ENCODE measurements at regions not wholly inside any gene's neighbourhood (a gene's known extent, or its start where the extent isn't known, plus 50 kb on each side); places are given as distances from the start of the nearest gene placed in this dataset.
"Not testable (repeated sequence)": the region's sequence is repeated elsewhere in the genome, so short reads cannot be mapped to it uniquely, and the experiment has no call there.

GRCh38 chrX:1851527-1851926 is 236.7 kb downstream of the ASMT start:
- DNase-seq: no peak
- ATAC-seq (ENCODE audit: low FRiP score in 2 of 2): no peak
- Histone ChIP-seq H3K27me3 (no peaks in the 10 kb centered on the region), H3K36me3 (no peaks in the 10 kb centered on the region), H3K4me3 (no peak overlapping the region), H3K27ac (no peak overlapping the region), H3K9me3 (no peaks in the 10 kb centered on the region), H3K4me1 (no peaks in the 10 kb centered on the region)
- TF ChIP-seq EP300 (IDR thresholded peaks at IDR 0.05): no peak
- TF ChIP-seq CTCF (IDR thresholded peaks at IDR 0.05): no peak
- no peak for TF ChIP-seq POLR2AphosphoS5 (IDR thresholded peaks at IDR 0.05)
- TF ChIP-seq POLR2A (IDR thresholded peaks at IDR 0.05): no peak
- 75 to 88% methylated on average over 6 of the region's 6 CpGs for WGBS, 2 donors

GRCh38 chrX:1852082-1852481 is 237.2 kb downstream of the ASMT start:
- Histone ChIP-seq H3K27me3 (no peaks in the 10 kb centered on the region), H3K27ac (no peak overlapping the region), H3K36me3 (no peaks in the 10 kb centered on the region), H3K9me3 (no peaks in the 10 kb centered on the region), H3K4me1 (no peaks in the 10 kb centered on the region), H3K4me3 (no peak overlapping the region)
- TF ChIP-seq EP300 (IDR thresholded peaks at IDR 0.05) (no peak), POLR2AphosphoS5 (IDR thresholded peaks at IDR 0.05) (no peak), CTCF (IDR thresholded peaks at IDR 0.05) (no peak), POLR2A (IDR thresholded peaks at IDR 0.05) (no peak)
- ATAC-seq (ENCODE audit: low FRiP score in 2 of 2): no peak
- 84 to 88% methylated on average over 8 to 9 of the region's 9 CpGs for WGBS, 2 donors
- DNase-seq: no peak

GRCh38 chrX:1853447-1853846 is 238.6 kb downstream of the ASMT start:
- Histone ChIP-seq H3K27ac (no peak overlapping the region), H3K4me1 (no peaks in the 10 kb centered on the region), H3K4me3 (no peak overlapping the region), H3K27me3 (no peaks in the 10 kb centered on the region), H3K36me3 (no peaks in the 10 kb centered on the region), H3K9me3 (no peaks in the 10 kb centered on the region)
- TF ChIP-seq CTCF (IDR thresholded peaks at IDR 0.05) (no peak), POLR2AphosphoS5 (IDR thresholded peaks at IDR 0.05) (no peak), POLR2A (IDR thresholded peaks at IDR 0.05) (no peak), EP300 (IDR thresholded peaks at IDR 0.05) (no peak)
- 59 to 63% methylated on average over 3 of the region's 3 CpGs for WGBS, 2 donors
- no peak for DNase-seq
- ATAC-seq (ENCODE audit: low FRiP score in 2 of 2): no peak

- 88 to 93% methylated on average over 3 of the region's 3 CpGs for WGBS, 2 donors
- H3K27ac ChIP-seq: no peak overlapping the region
- no peaks in the 10 kb centered on the region for H3K27me3 ChIP-seq
- no peaks in the 10 kb centered on the region for H3K36me3 ChIP-seq
- H3K4me3 ChIP-seq: no peak overlapping the region
- no peaks in the 10 kb centered on the region for H3K9me3 ChIP-seq
- ATAC-seq (ENCODE audit: low FRiP score in 2 of 2): no peak
- DNase-seq: no peak
- no peaks in the 10 kb centered on the region for H3K4me1 ChIP-seq
- TF ChIP-seq CTCF (IDR thresholded peaks at IDR 0.05) (no peak), POLR2A (IDR thresholded peaks at IDR 0.05) (no peak), EP300 (IDR thresholded peaks at IDR 0.05) (no peak), POLR2AphosphoS5 (IDR thresholded peaks at IDR 0.05) (no peak)
Measured at GRCh38 chrX:1853916-1854315, 239.1 kb downstream of the ASMT start.

- not testable (repeated sequence) for H3K4me3 ChIP-seq; H3K27me3 ChIP-seq; ATAC-seq (ENCODE audit: low FRiP score in 2 of 2); H3K27ac ChIP-seq; DNase-seq; H3K4me1 ChIP-seq; H3K9me3 ChIP-seq; H3K36me3 ChIP-seq
- 91% methylated on average over 10 of the region's 10 CpGs for WGBS, 2 donors
Measured at GRCh38 chrX:1854861-1855260, 240.0 kb downstream of the ASMT start.

- not testable (repeated sequence) for DNase-seq; ATAC-seq (ENCODE audit: low FRiP score in 2 of 2); H3K36me3 ChIP-seq; H3K4me3 ChIP-seq; H3K27ac ChIP-seq; H3K9me3 ChIP-seq; H3K4me1 ChIP-seq; H3K27me3 ChIP-seq
- 77 to 88% methylated on average over 5 of the region's 5 CpGs for WGBS, 2 donors
Measured at GRCh38 chrX:1859266-1859665, 244.4 kb downstream of the ASMT start.
